Hepatocyte (in vitro differentiated cells): ENCODE measurements at regions not wholly inside any gene's neighbourhood (a gene's known extent, or its start where the extent isn't known, plus 50 kb on each side); places are given as distances from the start of the nearest gene placed in this dataset.

ENCODE experiments used
- DNase-seq: peaks from one replicate; pipeline ENCODE4 v3.0.0-alpha.2; 2016; ENCODE audit warnings: low spot score
- H2AFZ ChIP-seq: fragments of 200-600 bp; sonication (generic); 2 replicates; pipeline ENCODE4 v1.6.0; 2016; ENCODE audit warnings: antibody characterized with exemption, mild to moderate bottlenecking
- H3K27ac ChIP-seq: fragments of 200-600 bp; sonication (generic); 2 replicates; pipeline ENCODE4 v1.5.1; 2016; ENCODE audit warnings: mild to moderate bottlenecking
- H3K27me3 ChIP-seq: fragments of 200-600 bp; sonication (generic); 2 replicates; pipeline ENCODE4 v1.6.1; 2016
- H3K36me3 ChIP-seq: fragments of 200-600 bp; sonication (generic); replicated peaks from 2 replicates; pipeline ENCODE4 v1.5.1; 2016; ENCODE audit warnings: low read depth; ENCODE audit not compliant: insufficient read depth
- H3K4me1 ChIP-seq: fragments of 200-600 bp; sonication (generic); 2 replicates; pipeline ENCODE4 v1.5.1; 2016; ENCODE audit warnings: mild to moderate bottlenecking, moderate library complexity; ENCODE audit not compliant: insufficient read depth
- H3K4me2 ChIP-seq: fragments of 200-600 bp; sonication (generic); 2 replicates; pipeline ENCODE4 v1.6.0; 2016
- H3K4me3 ChIP-seq: fragments of 200-600 bp; sonication (generic); 2 replicates; pipeline ENCODE4 v1.5.1; 2016; ENCODE audit warnings: mild to moderate bottlenecking
- H3K79me2 ChIP-seq: fragments of 200-600 bp; sonication (generic); 2 replicates; pipeline ENCODE4 v1.6.0; 2017; ENCODE audit warnings: mild to moderate bottlenecking
- H3K9me2 ChIP-seq: fragments of 200-600 bp; sonication (generic); replicated peaks from 2 replicates; pipeline ENCODE4 v1.6.0; 2017; ENCODE audit warnings: mild to moderate bottlenecking; ENCODE audit not compliant: insufficient read depth
- H3K9me3 ChIP-seq: fragments of 200-600 bp; sonication (generic); 2 replicates; pipeline ENCODE4 v1.5.1; 2016; ENCODE audit warnings: low read depth, mild to moderate bottlenecking
- H4K20me1 ChIP-seq: fragments of 200-600 bp; sonication (generic); 2 replicates; pipeline ENCODE4 v1.6.0; 2016; ENCODE audit warnings: mild to moderate bottlenecking; ENCODE audit not compliant: insufficient read depth, poor library complexity, severe bottlenecking
- CTCF ChIP-seq: fragments of 200-600 bp; sonication (generic); IDR thresholded peaks from 2 replicates; pipeline ENCODE4 v1.5.1; 2016; ENCODE audit warnings: antibody characterized with exemption, mild to moderate bottlenecking; ENCODE audit not compliant: poor library complexity
- EZH2 ChIP-seq: fragments of 200-600 bp; sonication (generic); IDR thresholded peaks from 2 replicates; pipeline ENCODE4 v1.6.1; 2016; ENCODE audit warnings: antibody characterized with exemption, mild to moderate bottlenecking, borderline replicate concordance
- EZH2phosphoT487 ChIP-seq: fragments of 200-600 bp; sonication (generic); IDR thresholded peaks from one replicate; pipeline ENCODE4 v1.6.1; 2018; ENCODE audit warnings: antibody characterized with exemption, mild to moderate bottlenecking, low read depth, moderate library complexity; ENCODE audit not compliant: unreplicated experiment, severe bottlenecking
- WGBS: methylation state at CpG from one replicate; pipeline ENCODE4 v1.1.6; 2016; ENCODE audit warnings: low lambda C conversion rate; ENCODE audit errors: missing lambda C conversion rate; 5-methylcytosine and 5-hydroxymethylcytosine counted together

DNA sequence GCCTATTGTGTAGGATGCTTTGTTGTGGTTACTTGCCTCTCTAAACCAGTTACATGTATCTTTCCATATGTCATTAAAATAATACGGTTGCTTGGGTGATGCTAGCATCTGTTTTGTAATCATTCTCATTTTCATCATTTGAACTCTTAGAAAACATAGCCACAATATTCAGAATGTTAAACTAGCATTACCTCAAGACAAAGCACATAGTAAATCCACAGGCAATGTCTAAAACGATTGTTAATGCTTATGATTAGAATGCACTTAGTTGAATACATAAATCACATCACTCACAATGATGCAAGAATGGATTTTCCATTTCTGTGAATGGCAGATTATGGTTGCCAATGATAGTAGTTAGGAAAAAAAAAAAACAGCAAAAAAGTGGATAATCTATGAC lies 110.0 kb upstream of the NAALADL2 start:
- no peak for TF ChIP-seq EZH2
- TF ChIP-seq CTCF, result no peak
- TF ChIP-seq EZH2phosphoT487, result no peak
- Histone ChIP-seq H3K4me2 (no peak overlapping the region), H3K79me2 (no peaks in the 10 kb centered on the region), H3K27ac (no peak overlapping the region), H2AFZ (no peak overlapping the region), H4K20me1 (no peaks in the 10 kb centered on the region), H3K4me3 (no peak overlapping the region), H3K27me3 (no peaks in the 10 kb centered on the region), H3K36me3 (no peaks in the 10 kb centered on the region), H3K9me2 (no peaks in the 10 kb centered on the region), H3K9me3 (no peaks in the 10 kb centered on the region), H3K4me1 (no peaks in the 10 kb centered on the region)
- WGBS, result 86% methylated on average over 2 of the region's 2 CpGs
- no peak for DNase-seq

GRCh38 chr3:174755833-174756829 lies 103.0 kb upstream of the NAALADL2 start:
- H3K36me3 ChIP-seq, result no peaks in the 10 kb centered on the region
- no peaks in the 10 kb centered on the region for H3K27me3 ChIP-seq
- no peak for TF ChIP-seq EZH2phosphoT487
- TF ChIP-seq CTCF, result no peak
- TF ChIP-seq EZH2, result no peak
- no peak overlapping the region for H2AFZ ChIP-seq
- H3K27ac ChIP-seq, result no peak overlapping the region
- no peak for DNase-seq
- H3K79me2 ChIP-seq, result no peaks in the 10 kb centered on the region
- no peaks in the 10 kb centered on the region for H4K20me1 ChIP-seq
- no peaks in the 10 kb centered on the region for H3K9me3 ChIP-seq
- no peak overlapping the region for H3K4me3 ChIP-seq
- WGBS, result 88% methylated on average over 6 of the region's 6 CpGs
- no peaks in the 10 kb centered on the region for H3K9me2 ChIP-seq
- no peak overlapping the region for H3K4me2 ChIP-seq
- no peaks in the 10 kb centered on the region for H3K4me1 ChIP-seq

- Histone ChIP-seq H3K36me3 (no peaks in the 10 kb centered on the region), H3K79me2 (no peaks in the 10 kb centered on the region), H3K4me1 (no peaks in the 10 kb centered on the region), H3K9me3 (no peaks in the 10 kb centered on the region), H2AFZ (no peak overlapping the region), H3K4me3 (no peak overlapping the region), H3K4me2 (no peak overlapping the region), H3K9me2 (no peaks in the 10 kb centered on the region), H4K20me1 (no peaks in the 10 kb centered on the region), H3K27ac (no peak overlapping the region), H3K27me3 (no peaks in the 10 kb centered on the region)
- no peak for DNase-seq
- TF ChIP-seq EZH2phosphoT487, result no peak
- TF ChIP-seq EZH2, result no peak
- TF ChIP-seq CTCF, result no peak
Measured at GRCh38 chr3:174758943-174759342, 100.2 kb upstream of the NAALADL2 start.
